DOHH2 (cell line): ENCODE measurements at regions not wholly inside any gene's neighbourhood (a gene's known extent, or its start where the extent isn't known, plus 50 kb on each side); places are given as distances from the start of the nearest gene placed in this dataset.

Experiments
- H3F3A ChIP-seq: fragments of 200-600 bp; sonication (generic), shearing (Covaris generic); 2 replicates; pipeline ENCODE4 v1.6.0; 2016; ENCODE audit warnings: antibody characterized with exemption, mild to moderate bottlenecking; ENCODE audit not compliant: control insufficient read depth, insufficient read depth
- H3K27ac ChIP-seq: fragments of 200-600 bp; sonication (generic); 2 replicates; pipeline ENCODE4 v1.5.1; 2014; ENCODE audit warnings: low read depth, mild to moderate bottlenecking, low read length, moderate library complexity
- H3K27me3 ChIP-seq: fragments of 200-600 bp; sonication (generic); 2 replicates; pipeline ENCODE4 v1.6.1; 2014; ENCODE audit warnings: mild to moderate bottlenecking, low read length, mixed read lengths; ENCODE audit not compliant: control insufficient read depth
- H3K36me3 ChIP-seq: fragments of 200-600 bp; sonication (generic); 2 replicates; pipeline ENCODE4 v1.6.1; 2014; ENCODE audit warnings: mild to moderate bottlenecking, low read length, moderate library complexity, mixed read lengths; ENCODE audit not compliant: control insufficient read depth
- H3K4me1 ChIP-seq: fragments of 200-600 bp; sonication (generic); 2 replicates; pipeline ENCODE4 v1.6.1; 2014; ENCODE audit warnings: mild to moderate bottlenecking, low read length, mixed read lengths; ENCODE audit not compliant: control insufficient read depth
- H3K4me2 ChIP-seq: fragments of 200-600 bp; sonication (generic); 2 replicates; pipeline ENCODE4 v1.6.0; 2014; ENCODE audit warnings: mild to moderate bottlenecking, low read length, moderate library complexity
- H3K4me3 ChIP-seq: fragments of 200-600 bp; sonication (generic); 2 replicates; pipeline ENCODE4 v1.5.1; 2014; ENCODE audit warnings: mild to moderate bottlenecking, low read length, mixed read lengths
- H3K79me2 ChIP-seq: fragments of 200-600 bp; sonication (generic); 2 replicates; pipeline ENCODE4 v1.6.1; 2014; ENCODE audit warnings: mild to moderate bottlenecking, low read length, mixed read lengths; ENCODE audit not compliant: control insufficient read depth
- H3K9me2 ChIP-seq: fragments of 200-600 bp; sonication (generic); replicated peaks from 2 replicates; pipeline ENCODE4 v1.6.1; 2014; ENCODE audit warnings: mild to moderate bottlenecking, low read length, mixed read lengths; ENCODE audit not compliant: control insufficient read depth
- H3K9me3 ChIP-seq: fragments of 200-600 bp; sonication (generic); 2 replicates; pipeline ENCODE4 v1.6.1; 2014; ENCODE audit warnings: antibody characterized with exemption, low read length, mixed read lengths; ENCODE audit not compliant: control insufficient read depth, insufficient read depth
- H4K20me1 ChIP-seq: fragments of 200-600 bp; sonication (generic); 2 replicates; pipeline ENCODE4 v1.6.0; 2014; ENCODE audit warnings: low read depth, mild to moderate bottlenecking, antibody characterized with exemption, low read length, moderate library complexity; ENCODE audit not compliant: control insufficient read depth, insufficient read depth
- EZH2phosphoT487 ChIP-seq: fragments of 200-600 bp; sonication (generic); IDR thresholded peaks from 2 replicates; pipeline ENCODE4 v1.6.1; 2017; ENCODE audit warnings: borderline replicate concordance, mild to moderate bottlenecking, antibody characterized with exemption, low read length, moderate library complexity, mixed read lengths
- TF ChIP-seq, protein P1 (sequence below): fragments of 200-600 bp; sonication (generic); IDR thresholded peaks from one replicate; pipeline ENCODE4 v1.5.1; 2014; ENCODE audit warnings: antibody characterized with exemption, mild to moderate bottlenecking, low read depth, low read length; ENCODE audit not compliant: poor library complexity, severe bottlenecking

- Histone ChIP-seq H3K9me3 (no peaks in the 10 kb centered on the region), H3K36me3 (no peaks in the 10 kb centered on the region), H4K20me1 (no peaks in the 10 kb centered on the region), H3K79me2 (no peaks in the 10 kb centered on the region), H3K4me2 (no peak overlapping the region), H3K27ac (no peak overlapping the region), H3K4me1 (no peaks in the 10 kb centered on the region), H3K4me3 (no peak overlapping the region), H3F3A (no peaks in the 10 kb centered on the region), H3K9me2 (no peaks in the 10 kb centered on the region), H3K27me3 (no peaks in the 10 kb centered on the region)
- TF ChIP-seq, protein P1, sequence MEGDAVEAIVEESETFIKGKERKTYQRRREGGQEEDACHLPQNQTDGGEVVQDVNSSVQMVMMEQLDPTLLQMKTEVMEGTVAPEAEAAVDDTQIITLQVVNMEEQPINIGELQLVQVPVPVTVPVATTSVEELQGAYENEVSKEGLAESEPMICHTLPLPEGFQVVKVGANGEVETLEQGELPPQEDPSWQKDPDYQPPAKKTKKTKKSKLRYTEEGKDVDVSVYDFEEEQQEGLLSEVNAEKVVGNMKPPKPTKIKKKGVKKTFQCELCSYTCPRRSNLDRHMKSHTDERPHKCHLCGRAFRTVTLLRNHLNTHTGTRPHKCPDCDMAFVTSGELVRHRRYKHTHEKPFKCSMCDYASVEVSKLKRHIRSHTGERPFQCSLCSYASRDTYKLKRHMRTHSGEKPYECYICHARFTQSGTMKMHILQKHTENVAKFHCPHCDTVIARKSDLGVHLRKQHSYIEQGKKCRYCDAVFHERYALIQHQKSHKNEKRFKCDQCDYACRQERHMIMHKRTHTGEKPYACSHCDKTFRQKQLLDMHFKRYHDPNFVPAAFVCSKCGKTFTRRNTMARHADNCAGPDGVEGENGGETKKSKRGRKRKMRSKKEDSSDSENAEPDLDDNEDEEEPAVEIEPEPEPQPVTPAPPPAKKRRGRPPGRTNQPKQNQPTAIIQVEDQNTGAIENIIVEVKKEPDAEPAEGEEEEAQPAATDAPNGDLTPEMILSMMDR = no peak
- TF ChIP-seq EZH2phosphoT487 = no peak
These were observed 594.9 kb downstream of the KCTD8 start for GRCh38 chr4:43853565-43854264.

GRCh38 chr4:43855283-43855682, 593.3 kb downstream of the KCTD8 start:
- Histone ChIP-seq H3K4me1 (no peaks in the 10 kb centered on the region), H3K27ac (no peak overlapping the region), H3K79me2 (no peaks in the 10 kb centered on the region), H3K4me3 (no peak overlapping the region), H3K9me2 (no peaks in the 10 kb centered on the region), H4K20me1 (no peaks in the 10 kb centered on the region), H3K9me3 (no peaks in the 10 kb centered on the region), H3K27me3 (no peaks in the 10 kb centered on the region), H3F3A (no peaks in the 10 kb centered on the region), H3K4me2 (no peak overlapping the region), H3K36me3 (no peaks in the 10 kb centered on the region)
- TF ChIP-seq EZH2phosphoT487 = no peak
- TF ChIP-seq, protein P1 = no peak

- H3K4me3 ChIP-seq = no peak overlapping the region
These were observed 583.9 kb downstream of the KCTD8 start for GRCh38 chr4:43864616-43865146.

More at GRCh38 chr4:43864616-43865146, 583.9 kb downstream of the KCTD8 start:
- no peaks in the 10 kb centered on the region for H3K36me3 ChIP-seq
- H3K4me1 ChIP-seq = no peaks in the 10 kb centered on the region
- no peaks in the 10 kb centered on the region for H4K20me1 ChIP-seq
- H3K9me3 ChIP-seq = no peaks in the 10 kb centered on the region
- no peak for TF ChIP-seq EZH2phosphoT487
- TF ChIP-seq, protein P1 = no peak
- no peaks in the 10 kb centered on the region for H3K79me2 ChIP-seq
- H3K4me2 ChIP-seq = no peak overlapping the region
- no peaks in the 10 kb centered on the region for H3F3A ChIP-seq
- no peaks in the 10 kb centered on the region for H3K27me3 ChIP-seq
- no peak overlapping the region for H3K27ac ChIP-seq
- no peaks in the 10 kb centered on the region for H3K9me2 ChIP-seq
